ENCODE measurements at regions not wholly inside any gene's neighbourhood (a gene's known extent, or its start where the extent isn't known, plus 50 kb on each side); places are given as distances from the start of the nearest gene placed in this dataset.

- peak; percentile 11 for DNase-seq (ENCODE audit: low read depth)
- in situ Hi-C loops (cut with HindIII; ENCODE audit: low sequenced_read_pairs) = no loop called here
- TF ChIP-seq, protein P1, sequence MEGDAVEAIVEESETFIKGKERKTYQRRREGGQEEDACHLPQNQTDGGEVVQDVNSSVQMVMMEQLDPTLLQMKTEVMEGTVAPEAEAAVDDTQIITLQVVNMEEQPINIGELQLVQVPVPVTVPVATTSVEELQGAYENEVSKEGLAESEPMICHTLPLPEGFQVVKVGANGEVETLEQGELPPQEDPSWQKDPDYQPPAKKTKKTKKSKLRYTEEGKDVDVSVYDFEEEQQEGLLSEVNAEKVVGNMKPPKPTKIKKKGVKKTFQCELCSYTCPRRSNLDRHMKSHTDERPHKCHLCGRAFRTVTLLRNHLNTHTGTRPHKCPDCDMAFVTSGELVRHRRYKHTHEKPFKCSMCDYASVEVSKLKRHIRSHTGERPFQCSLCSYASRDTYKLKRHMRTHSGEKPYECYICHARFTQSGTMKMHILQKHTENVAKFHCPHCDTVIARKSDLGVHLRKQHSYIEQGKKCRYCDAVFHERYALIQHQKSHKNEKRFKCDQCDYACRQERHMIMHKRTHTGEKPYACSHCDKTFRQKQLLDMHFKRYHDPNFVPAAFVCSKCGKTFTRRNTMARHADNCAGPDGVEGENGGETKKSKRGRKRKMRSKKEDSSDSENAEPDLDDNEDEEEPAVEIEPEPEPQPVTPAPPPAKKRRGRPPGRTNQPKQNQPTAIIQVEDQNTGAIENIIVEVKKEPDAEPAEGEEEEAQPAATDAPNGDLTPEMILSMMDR (IDR thresholded peaks at IDR 0.05; ENCODE audit: low read depth, low read length, missing control alignments) = no peak
- H3K4me3 ChIP-seq (ENCODE audit: low read depth, low read length) = no peak overlapping the region
Measured at GRCh38 chr2:235416858-235417499, 76.9 kb upstream of the AGAP1 start.

GRCh38 chr2:235418918-235419317 lies 74.9 kb upstream of the AGAP1 start:
- no peak overlapping the region for H3K4me3 ChIP-seq (ENCODE audit: low read depth, low read length)
- DNase-seq (ENCODE audit: low read depth) = no peak
- TF ChIP-seq, protein P1 (IDR thresholded peaks at IDR 0.05; ENCODE audit: low read depth, low read length, missing control alignments) = no peak
- in situ Hi-C loops (cut with HindIII; ENCODE audit: low sequenced_read_pairs) = no loop called here

DNA sequence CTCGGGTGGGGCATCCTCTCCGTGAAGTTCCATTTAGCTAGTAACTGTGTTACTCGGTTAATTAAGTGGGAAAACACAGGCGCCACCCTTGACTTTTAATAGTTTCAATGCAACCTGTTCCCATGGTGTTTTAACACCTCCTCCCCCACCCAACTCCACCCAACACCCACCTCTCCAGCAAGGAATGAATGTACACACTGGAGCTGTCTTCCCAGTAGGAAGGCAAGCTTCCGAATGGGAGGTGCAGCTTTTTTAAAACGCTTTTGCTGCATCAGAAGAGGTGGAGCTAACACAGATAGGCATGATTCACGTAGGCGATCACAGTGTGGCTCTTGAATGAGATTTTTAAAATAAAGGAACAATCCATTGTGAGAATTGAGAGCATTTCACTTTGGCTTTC lies 73.8 kb upstream of the AGAP1 start:
- TF ChIP-seq, protein P1 (IDR thresholded peaks at IDR 0.05; ENCODE audit: low read depth, low read length, missing control alignments) = no peak
- H3K4me3 ChIP-seq (ENCODE audit: low read depth, low read length) = no peak overlapping the region
- no peak for DNase-seq (ENCODE audit: low read depth)
- in situ Hi-C loops (cut with HindIII; ENCODE audit: low sequenced_read_pairs) = no loop called here

- DNase-seq (ENCODE audit: low read depth) = no peak
- in situ Hi-C loops (cut with HindIII; ENCODE audit: low sequenced_read_pairs) = no loop called here
- no peak overlapping the region for H3K4me3 ChIP-seq (ENCODE audit: low read depth, low read length)
- TF ChIP-seq, protein P1 (IDR thresholded peaks at IDR 0.05; ENCODE audit: low read depth, low read length, missing control alignments) = no peak
Measured at GRCh38 chr2:235421618-235422017, 72.2 kb upstream of the AGAP1 start.

- in situ Hi-C loops (cut with HindIII; ENCODE audit: low sequenced_read_pairs) = no loop called here
- DNase-seq (ENCODE audit: low read depth) = no peak
- no peak overlapping the region for H3K4me3 ChIP-seq (ENCODE audit: low read depth, low read length)
- TF ChIP-seq, protein P1 (IDR thresholded peaks at IDR 0.05; ENCODE audit: low read depth, low read length, missing control alignments) = no peak
Measured at GRCh38 chr2:235430366-235431083, 63.3 kb upstream of the AGAP1 start.

DNA sequence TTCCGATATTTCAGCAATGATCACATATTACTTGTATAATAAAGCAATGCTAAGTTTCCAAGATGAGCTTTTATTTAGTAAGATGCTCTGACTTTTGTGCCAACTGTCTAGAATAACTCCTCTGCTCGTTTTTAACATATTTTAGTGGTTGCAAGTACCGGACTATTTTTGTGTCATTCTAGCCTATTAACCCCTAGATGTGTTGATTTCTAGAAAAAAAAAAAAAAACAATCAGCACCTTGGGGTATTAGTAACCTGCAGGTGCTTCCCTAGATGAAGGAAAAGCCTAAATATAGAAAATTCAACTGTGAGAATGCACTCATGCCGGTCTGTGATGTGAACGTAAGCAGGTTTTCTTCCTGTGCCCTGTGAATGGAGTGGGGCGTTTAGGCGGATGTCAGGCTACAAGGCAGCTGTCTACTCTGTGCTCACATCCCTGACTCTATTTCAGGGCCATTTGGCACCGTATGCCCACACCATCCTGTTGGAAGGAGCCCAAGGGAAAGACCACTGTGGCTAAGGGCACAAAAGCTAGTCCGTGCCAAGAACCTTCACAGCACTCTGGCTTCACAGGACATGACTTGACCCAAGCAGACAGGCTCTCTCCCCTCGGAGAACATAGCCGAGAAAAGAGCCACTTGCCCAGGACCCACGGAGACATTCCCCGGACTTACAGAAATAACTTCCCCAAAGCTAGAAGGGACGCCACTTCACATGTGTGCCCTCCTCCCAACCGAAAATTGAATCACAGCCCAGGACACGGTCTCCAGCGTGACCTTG lies 60.9 kb upstream of the AGAP1 start:
- no peak for DNase-seq (ENCODE audit: low read depth)
- H3K4me3 ChIP-seq (ENCODE audit: low read depth, low read length) = no peak overlapping the region
- TF ChIP-seq, protein P1 (IDR thresholded peaks at IDR 0.05; ENCODE audit: low read depth, low read length, missing control alignments) = no peak
- in situ Hi-C loops (cut with HindIII; ENCODE audit: low sequenced_read_pairs) = no loop called here
